ENCODE measurements at regions not wholly inside any gene's neighbourhood (a gene's known extent, or its start where the extent isn't known, plus 50 kb on each side); places are given as distances from the start of the nearest gene placed in this dataset.
A peak's percentile ranks its signal among the peaks of the same experiment; 100 is the strongest.

DNA sequence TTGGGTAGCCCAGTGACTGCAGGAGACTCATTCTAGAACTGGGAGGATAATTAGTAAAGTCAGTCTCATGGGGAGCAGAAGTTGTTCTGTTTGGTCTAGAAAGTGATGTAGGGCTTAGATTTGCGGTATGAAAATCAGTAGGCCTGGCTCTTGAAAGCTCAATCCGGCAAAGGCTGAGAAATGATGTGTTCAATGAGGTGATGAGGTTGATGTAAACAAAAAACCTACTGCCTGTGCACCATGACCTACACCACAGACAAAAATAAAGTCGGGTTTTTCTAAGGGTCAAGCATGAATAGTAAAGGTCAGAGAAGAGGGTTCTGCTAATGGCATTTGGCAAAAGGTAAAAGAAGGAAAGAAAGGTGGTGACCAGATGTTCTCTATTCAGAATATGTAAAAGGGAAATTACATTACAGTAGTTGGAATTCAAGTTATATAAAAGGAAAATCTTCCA, 80.8 kb upstream of the COL5A2 start:
- intact Hi-C loops (cut with DNase I), result no loop called here
- no peak overlapping the region for H3K27ac ChIP-seq
- no peaks in the 10 kb centered on the region for H3K36me3 ChIP-seq
- no peak for DNase-seq (ENCODE audit: low spot score in 2 of 2)
- no peaks in the 10 kb centered on the region for H3K9me3 ChIP-seq
- no peak overlapping the region for H3K4me3 ChIP-seq
- no peaks in the 10 kb centered on the region for H3K27me3 ChIP-seq
- peaks cover 0 to 7% of the 10 kb centered on the region in 2 donors for H3K4me1 ChIP-seq
- TF ChIP-seq, protein P1, sequence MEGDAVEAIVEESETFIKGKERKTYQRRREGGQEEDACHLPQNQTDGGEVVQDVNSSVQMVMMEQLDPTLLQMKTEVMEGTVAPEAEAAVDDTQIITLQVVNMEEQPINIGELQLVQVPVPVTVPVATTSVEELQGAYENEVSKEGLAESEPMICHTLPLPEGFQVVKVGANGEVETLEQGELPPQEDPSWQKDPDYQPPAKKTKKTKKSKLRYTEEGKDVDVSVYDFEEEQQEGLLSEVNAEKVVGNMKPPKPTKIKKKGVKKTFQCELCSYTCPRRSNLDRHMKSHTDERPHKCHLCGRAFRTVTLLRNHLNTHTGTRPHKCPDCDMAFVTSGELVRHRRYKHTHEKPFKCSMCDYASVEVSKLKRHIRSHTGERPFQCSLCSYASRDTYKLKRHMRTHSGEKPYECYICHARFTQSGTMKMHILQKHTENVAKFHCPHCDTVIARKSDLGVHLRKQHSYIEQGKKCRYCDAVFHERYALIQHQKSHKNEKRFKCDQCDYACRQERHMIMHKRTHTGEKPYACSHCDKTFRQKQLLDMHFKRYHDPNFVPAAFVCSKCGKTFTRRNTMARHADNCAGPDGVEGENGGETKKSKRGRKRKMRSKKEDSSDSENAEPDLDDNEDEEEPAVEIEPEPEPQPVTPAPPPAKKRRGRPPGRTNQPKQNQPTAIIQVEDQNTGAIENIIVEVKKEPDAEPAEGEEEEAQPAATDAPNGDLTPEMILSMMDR (IDR thresholded peaks at IDR 0.05), result no peak

DNA sequence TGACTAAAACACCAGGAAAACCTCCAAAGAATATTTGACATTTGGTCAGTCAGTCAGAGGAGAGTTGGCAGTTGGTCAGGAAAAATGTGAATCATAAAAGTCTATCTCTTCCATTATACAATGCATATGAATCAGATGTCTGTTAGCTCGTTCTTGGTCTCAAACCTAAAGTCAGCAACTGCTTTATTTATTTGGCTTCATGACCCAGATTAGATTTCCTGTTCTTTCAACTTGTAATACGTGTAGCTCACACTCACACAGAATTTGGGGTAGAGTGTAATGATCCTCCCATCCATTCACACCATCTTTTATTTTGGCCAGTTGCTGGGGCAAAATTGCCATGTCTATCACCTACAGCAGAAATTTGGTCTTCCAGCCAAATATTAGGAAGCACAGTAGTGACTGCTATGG, 81.9 kb upstream of the COL5A2 start:
- no peaks in the 10 kb centered on the region for H3K9me3 ChIP-seq
- no peak overlapping the region for H3K4me3 ChIP-seq
- peaks cover 0 to 7% of the 10 kb centered on the region in 2 donors for H3K4me1 ChIP-seq
- H3K27me3 ChIP-seq, result no peaks in the 10 kb centered on the region
- H3K27ac ChIP-seq, result no peak overlapping the region
- TF ChIP-seq, protein P1 (IDR thresholded peaks at IDR 0.05), result no peak
- DNase-seq (ENCODE audit: low spot score in 2 of 2), result no peak
- no peaks in the 10 kb centered on the region for H3K36me3 ChIP-seq
- intact Hi-C loops (cut with DNase I), result no loop called here

DNA sequence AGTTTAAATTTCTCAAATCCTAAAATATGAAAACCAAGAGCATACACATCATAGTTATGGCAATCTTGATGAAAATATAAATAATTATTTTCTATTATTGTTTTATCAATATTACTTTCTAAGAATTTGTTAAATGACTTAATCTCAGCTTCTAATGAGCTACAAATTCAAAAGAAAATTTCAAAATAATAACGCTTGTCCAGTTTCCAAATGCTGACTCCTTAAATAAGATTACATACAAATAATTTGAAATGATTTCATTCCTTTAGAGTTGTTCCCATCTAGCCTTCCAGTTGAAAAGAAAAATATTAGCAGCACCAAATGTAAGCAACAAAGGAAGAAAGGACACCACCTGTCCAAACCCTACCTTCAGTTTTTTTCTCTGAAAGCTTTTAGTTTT, 82.4 kb upstream of the COL5A2 start:
- Histone ChIP-seq H3K27me3 (no peaks in the 10 kb centered on the region), H3K4me1 (peaks cover 0 to 7% of the 10 kb centered on the region in 2 donors), H3K27ac (no peak overlapping the region), H3K9me3 (no peaks in the 10 kb centered on the region), H3K36me3 (no peaks in the 10 kb centered on the region), H3K4me3 (no peak overlapping the region)
- DNase-seq (ENCODE audit: low spot score in 2 of 2), result no peak
- intact Hi-C loops (cut with DNase I), result no loop called here
- TF ChIP-seq, protein P1 (IDR thresholded peaks at IDR 0.05), result no peak

DNA sequence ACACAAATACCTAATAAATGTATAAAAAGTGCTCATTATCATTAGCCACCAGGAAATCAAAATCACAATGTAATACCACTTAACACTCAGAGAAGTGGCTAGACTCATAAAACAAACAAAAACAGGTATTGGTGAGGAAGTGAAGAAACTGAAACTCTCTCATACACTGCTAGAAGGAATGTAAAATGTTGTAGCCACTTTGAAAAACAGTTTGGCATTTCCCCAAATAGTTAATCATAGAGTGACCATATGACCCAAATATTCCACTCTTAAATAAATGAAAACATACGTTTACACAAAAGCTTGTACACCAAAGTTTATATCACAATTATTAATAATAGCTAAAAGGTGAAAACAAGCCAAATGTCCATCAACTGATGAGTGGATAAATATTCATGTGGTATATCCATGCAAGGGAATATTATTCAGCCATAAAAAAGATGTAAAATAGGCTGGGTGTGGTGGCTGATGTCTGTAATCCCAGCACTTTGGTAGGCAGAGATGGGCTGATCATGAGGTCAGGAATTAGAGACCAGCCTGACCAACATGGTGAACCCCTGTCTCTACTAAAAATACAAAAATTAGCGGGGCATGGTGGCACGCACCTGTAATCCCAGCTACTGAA, 86.2 kb upstream of the COL5A2 start:
- TF ChIP-seq, protein P1 (IDR thresholded peaks at IDR 0.05), result no peak
- Histone ChIP-seq H3K27ac (no peak overlapping the region), H3K9me3 (no peaks in the 10 kb centered on the region), H3K4me1 (peaks cover 0 to 2% of the 10 kb centered on the region in 2 donors), H3K36me3 (no peaks in the 10 kb centered on the region), H3K4me3 (no peak overlapping the region), H3K27me3 (no peaks in the 10 kb centered on the region)
- intact Hi-C loops (cut with DNase I), result no loop called here
- no peak for DNase-seq (ENCODE audit: low spot score in 2 of 2)

DNA sequence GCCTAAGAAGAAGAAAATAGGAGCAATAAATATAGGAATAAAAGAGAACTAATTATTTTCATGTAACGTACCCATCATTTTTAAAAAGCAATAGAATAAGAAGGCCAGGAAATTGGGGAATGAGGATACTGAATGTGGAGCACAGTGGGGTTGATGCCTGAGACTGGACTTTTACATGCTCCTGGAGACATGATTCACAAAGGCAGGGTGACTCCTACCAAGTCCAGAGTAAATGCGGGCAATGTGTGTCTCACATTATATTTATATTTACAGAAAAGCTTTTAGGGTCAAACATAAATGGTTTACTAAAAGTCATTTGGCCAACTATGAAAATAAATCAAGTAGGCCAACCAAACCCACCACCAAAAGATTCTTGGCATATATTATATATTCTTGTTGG, 87.9 kb upstream of the COL5A2 start:
- no peak for DNase-seq (ENCODE audit: low spot score in 2 of 2)
- Histone ChIP-seq H3K4me3 (no peak overlapping the region), H3K36me3 (no peaks in the 10 kb centered on the region), H3K4me1 (peaks cover 0 to 2% of the 10 kb centered on the region in 2 donors), H3K27me3 (no peaks in the 10 kb centered on the region), H3K9me3 (no peaks in the 10 kb centered on the region), H3K27ac (peak overlapping the region; percentile 36 to 72)
- TF ChIP-seq, protein P1 (IDR thresholded peaks at IDR 0.05), result no peak
- intact Hi-C loops (cut with DNase I), result no loop called here
